Stimulated activated CD4-positive, alpha-beta T cell treated with anti-CD3 and anti-CD28 coated beads, Interleukin-1b, Interleukin-23, amount 100 ng/mL, for 48 hours (primary cell): ENCODE measurements at regions not wholly inside any gene's neighbourhood (a gene's known extent, or its start where the extent isn't known, plus 50 kb on each side); places are given as distances from the start of the nearest gene placed in this dataset.
"Not testable (repeated sequence)": the region's sequence is repeated elsewhere in the genome, so short reads cannot be mapped to it uniquely, and the experiment has no call there.

ENCODE experiments used
- DNase-seq: peaks from one replicate; pipeline ENCODE4 v3.0.0-alpha.2; 2020

DNA sequence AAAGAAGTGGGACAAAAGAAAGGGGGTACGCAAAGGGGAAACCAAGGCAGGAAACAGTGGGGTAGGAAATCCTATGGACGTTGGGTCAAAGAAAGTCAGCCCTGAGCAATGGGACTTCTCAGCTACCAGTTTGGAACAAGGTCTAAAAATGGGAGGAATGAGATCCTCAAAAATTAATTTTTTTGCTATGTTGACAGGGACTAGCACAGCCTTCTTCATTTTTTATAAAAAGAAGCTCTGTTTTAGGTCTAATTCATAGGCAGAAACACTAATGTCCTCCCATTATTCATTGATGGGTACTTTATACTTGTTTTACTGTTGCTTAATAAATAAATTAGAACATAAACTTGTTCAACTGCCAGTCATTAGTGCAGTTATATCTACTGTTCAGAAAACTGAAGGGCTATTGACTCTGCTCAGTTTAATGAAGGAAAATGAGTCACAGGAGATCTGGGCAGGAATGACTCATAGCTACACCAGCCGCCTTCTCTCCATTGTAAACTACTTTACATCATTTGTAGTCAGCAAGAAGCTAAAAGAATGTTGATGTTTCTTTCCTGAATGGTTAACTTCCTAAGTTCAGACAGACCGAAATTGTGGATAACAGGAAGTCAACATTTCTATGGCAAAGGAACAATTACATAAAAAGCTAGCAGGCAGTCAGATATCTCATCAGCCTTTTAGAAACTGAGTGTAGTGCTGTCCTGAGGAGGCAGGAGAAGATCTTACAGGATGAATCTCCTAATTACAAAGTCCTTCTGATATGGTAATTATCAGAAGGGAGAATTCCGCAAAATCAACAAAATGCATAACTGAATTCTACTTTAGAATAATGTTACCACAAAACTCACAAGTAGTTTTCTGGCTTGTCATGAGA is 356.4 kb upstream of the PKN2 start:
- no peak for DNase-seq

DNA sequence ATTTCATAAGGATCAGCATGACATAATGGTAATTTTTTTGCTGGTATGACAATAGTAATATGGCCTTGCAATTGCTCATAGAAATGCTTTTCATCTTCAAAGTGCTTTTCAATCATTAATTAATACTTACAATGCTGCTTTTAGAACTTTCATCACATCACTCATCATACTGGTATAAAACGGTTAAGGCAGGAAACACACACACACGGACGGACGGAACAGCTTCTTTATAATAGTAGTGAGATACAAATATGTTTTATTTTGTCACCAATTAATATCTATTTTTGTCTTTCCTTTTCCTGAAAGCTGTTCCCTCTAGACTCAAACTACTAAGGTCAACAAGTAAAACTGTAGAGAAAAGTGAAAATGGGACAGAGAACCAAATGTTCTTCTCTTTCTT is 353.9 kb upstream of the PKN2 start:
- DNase-seq: no peak

DNA sequence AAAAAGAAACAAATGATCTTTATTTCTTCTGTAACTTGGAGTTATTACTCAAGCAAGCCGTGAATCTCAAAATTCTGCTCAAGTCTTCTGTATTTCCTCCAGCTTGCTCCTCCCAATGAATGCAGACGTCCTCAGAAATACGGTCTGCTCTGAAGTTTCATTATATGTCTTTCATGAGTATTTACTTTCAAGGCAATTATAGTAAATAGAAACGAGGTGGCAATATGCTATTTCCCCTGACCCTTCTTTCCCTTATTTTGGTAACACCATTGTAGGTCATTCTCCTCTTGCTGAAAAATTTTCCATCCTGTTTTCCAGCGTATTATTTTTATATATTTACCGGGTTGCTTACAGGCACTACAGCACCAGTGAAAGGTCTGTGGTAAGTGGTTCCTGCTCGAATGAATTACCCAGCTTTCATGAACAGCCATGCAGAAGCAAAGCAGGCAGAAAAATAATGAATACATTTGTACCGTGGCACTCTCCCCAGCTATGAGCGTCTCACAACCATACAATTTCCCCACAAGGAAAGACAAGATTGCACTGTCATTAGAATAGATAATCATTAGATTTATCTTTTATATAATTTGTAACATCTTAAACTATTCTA is 350.9 kb upstream of the PKN2 start:
- no peak for DNase-seq

DNA sequence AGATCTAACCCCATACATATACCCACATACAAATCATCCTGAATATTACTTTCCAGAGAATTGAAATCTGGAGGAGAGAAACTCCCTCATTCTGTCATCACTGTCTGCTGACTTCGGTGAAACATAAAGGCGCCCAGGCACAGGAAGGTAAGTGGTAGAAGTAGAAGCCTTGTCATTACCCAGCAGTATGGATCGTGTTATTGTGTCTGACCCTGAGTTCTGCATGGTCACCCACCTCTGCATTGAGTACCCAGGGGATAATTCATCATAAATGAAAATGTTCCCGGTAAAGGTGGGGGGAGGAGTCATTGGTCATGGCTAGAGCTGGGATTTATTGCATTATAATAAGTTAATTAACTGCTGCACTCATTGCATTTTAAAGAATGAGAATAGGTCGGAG is 342.6 kb upstream of the PKN2 start:
- DNase-seq: no peak

DNA sequence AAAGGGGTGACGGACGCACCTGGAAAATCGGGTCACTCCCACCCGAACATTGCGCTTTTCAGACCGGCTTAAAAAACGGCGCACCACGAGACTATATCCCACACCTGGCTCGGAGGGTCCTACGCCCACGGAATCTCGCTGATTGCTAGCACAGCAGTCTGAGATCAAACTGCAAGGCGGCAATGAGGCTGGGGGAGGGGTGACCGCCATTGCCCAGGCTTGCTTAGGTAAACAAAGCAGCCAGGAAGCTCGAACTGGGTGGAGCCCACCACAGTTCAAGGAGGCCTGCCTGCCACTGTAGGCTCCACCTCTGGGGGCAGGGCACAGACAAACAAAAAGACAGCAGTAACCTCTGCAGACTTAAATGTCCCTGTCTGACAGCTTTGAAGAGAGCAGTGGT is 342.0 kb upstream of the PKN2 start:
- not testable (repeated sequence) for DNase-seq

DNA sequence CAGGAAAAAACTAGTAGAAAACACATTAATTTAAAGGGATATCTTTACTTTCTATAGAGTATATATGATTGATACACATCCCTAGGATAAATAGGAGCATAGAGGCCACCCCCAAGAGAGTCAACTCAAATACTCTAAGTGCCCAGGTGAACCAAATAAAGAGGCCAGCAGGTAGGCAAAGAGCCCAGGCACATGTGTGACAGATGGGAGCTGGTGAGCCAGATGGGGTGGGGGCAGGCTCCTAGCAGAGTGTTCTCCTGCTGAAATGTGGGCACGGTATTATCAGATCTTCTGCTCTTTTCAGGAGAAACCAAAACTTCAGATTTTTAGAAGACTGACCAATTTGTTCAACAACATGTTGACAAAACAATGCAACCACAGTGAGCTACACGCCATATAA is 333.4 kb upstream of the PKN2 start:
- no peak for DNase-seq

DNA sequence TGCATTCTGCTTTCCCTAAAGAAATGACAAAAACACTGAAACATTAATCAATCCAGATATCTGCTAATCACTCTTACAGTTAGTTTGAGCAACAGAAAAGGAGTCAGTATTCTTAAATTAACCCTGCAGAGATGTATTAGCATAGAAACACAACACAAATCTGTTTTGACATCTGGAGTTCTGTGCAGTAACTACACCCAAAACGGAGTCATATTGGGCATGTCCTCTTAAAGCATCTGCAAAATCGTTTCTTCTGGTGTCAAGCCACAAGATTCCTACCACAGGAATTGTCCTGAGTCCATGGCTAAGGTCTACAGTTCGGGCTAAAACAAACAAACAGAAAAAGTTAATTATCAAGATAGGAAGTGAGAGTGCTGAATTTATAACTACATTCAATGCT is 332.1 kb upstream of the PKN2 start:
- DNase-seq: no peak

DNA sequence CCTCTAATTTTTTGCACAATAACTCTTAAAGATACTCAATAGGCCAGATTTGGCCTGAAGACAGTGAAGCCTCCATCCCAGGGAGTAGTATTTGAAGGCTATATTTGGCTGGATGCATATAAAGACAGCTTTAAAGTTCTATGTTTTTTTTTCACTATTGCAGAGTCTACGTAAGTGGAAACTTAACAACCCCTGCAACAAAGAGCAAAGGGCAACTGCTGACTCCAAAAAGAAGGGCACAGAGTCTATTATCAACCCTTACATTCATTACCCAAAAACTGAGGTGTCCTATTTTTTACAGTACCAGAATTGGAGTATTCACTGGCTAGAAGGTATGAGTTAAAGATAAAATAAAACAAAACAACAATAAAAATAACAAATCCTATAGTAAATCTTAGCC is 329.8 kb upstream of the PKN2 start:
- no peak for DNase-seq

DNA sequence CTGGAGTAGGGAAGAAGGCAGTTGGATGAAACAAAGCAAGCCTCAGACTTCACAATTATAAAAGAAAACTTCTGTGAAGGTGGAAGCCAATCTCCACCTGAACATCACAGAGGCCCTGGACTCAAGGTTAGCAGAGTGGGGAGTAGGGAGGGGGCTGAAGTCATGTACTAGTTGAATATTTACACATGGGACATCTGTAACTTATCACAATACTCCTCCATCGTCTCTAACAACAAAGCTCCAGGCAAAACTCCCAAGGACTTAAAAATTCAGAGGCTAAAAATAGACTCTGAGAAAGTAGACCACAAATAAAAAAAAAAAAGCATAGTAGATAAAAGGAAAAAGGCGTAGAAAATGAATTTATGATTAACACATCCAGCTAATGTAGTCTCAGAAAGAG is 326.3 kb upstream of the PKN2 start:
- DNase-seq: no peak

DNA sequence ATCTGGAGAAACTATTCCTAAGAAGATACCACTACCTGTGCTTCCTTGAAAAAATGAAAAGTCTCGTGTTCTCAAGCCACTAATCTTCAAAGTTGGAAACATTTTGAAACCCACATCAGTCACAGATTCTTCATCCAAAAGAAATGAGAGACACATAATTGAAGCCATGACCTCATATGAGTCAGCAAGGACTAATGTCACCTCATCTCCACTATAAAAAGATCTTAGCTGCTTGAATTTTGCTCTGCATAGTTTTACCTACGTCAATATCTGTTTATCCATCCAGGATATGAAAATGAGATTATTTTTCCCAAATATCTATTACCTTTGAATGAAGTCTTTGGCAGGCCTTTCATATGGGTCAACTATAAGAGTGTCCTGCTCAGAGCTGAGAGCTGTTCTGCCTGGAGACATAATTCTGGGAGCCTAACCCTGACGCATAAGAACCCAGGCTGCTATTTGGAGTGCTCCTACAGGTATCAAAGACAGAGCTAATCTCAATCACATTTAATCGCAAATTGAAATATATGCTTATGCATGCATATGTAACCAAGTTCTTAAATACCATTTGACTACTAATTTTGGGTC is 312.5 kb upstream of the PKN2 start:
- no peak for DNase-seq

DNA sequence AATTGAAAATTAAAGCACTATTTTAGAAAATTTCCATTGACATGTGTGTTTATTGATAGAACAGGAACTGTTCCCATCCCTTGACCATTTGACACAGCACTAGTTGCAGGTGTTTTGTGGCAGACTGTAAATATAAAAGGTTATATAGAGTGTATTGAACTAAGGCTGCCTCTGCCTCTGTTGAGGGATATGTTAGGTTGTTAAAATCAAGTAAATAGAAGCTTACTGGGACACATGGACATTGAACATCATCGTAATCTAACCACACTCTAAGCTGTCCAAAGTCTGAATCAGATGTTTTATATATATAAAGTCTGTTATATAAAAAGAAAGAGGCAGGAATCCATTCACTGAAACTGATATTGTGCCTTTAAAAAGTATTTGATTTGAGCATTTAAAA is 308.1 kb upstream of the PKN2 start:
- no peak for DNase-seq

DNA sequence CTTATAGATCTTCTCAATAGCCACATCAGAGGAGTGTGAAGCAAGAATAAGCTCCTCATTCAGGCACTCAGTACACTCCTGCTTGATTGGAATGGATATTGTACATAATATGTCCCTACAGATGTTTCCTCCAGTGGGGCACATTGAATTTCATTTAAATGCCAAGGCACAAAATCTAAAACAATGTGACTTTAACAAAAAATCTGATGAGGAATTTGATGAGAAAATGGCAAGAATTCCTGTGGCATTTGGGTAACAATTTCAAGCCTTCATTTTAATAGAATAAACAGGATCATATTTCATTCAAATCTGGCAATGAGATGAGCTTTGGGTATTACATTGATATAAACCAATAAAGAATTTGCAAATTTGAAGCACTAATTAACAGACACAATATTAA is 307.7 kb upstream of the PKN2 start:
- DNase-seq: no peak

DNA sequence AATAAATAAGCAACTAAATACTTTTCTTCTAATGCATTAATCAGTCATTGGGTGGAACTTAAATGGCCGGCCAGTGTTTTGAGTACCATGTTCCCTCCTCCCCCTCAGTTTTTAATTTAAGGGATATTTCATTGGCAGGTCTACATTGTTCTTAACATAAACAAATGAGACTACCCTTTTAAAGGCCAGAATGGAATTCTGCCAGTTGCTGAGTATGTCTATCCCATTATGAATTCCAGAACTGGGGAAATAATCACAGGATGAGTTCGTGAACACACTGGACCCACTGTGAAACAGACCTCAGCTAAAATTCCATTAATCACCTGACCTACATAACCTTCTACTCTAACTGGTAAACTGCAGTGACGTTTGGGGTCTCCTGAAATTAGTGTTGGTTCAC is 305.5 kb upstream of the PKN2 start:
- no peak for DNase-seq

DNA sequence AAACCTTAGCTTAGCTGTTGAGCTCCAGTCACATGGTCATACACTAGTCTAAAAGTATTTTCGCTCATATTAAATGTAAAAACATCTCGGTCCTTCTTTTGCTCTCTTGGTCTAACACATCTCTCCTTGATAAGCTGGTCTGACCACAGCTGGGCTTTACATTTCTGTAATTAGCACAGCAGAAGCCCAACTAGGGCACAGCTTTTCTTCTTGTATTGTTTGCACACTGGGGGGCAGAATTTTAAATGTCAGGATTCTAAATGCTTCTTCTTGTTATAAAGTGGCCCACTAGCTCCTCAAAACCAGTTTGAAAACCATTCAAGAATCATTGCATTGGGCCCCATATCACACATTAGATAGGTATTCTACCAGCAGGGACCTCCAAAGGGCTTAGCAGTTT is 289.1 kb upstream of the PKN2 start:
- no peak for DNase-seq

DNA sequence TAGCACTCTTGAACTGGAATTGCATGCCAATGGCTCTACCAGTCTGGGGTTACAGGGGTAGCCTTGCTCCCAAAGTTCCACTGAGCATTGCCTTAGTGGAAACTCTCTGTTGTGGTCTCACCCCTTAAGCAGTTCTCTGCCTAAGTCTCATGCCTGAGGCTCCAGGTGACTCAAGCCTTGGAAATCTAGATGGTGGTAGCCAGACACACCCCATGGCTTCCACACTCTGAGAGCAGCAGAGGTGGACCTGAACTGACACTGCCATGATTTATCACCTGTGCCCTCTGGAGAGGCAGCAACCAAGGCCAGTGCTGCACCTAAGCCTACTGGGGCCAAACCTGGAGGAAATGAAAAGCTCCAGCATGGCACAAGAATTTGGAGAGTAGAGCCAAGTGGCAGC is 285.7 kb upstream of the PKN2 start:
- no peak for DNase-seq

DNA sequence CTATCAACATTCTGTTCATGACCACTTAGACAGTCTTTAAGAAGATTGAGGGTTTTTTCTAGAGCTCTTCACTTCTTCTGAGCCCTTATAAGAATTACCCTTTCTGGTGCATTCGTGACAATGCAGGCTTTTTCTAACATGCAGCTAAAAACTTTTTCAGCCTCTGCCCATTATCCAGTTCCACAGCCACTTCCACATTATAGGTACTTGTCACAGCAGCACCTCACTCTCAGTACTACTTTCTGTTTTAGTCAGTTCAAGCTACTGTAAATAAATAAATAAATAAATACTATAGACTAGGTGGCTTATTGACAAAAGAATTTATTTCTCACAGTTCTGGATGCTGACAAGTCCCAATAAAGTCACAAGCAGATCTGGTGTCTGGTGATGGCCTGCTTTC is 284.4 kb upstream of the PKN2 start:
- DNase-seq: no peak

DNA sequence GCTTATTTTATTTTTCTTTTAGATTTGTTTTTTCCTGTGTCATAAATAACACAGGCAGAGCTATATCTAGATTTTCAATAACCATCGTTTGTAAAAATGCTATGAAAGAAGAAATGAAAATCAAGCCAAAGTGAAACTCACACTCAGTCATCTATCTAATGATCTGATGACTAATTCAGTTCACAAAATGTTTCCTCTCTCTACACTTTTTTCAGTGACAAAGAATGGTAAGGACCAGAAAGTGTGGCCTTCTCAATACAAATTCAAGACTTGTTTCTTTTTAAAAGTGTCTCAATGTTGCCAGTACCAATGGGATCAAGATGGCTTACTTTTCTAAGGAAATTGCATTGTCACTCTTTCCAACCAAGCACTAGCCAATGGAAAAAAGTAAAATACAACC is 282.8 kb upstream of the PKN2 start:
- DNase-seq: no peak

DNA sequence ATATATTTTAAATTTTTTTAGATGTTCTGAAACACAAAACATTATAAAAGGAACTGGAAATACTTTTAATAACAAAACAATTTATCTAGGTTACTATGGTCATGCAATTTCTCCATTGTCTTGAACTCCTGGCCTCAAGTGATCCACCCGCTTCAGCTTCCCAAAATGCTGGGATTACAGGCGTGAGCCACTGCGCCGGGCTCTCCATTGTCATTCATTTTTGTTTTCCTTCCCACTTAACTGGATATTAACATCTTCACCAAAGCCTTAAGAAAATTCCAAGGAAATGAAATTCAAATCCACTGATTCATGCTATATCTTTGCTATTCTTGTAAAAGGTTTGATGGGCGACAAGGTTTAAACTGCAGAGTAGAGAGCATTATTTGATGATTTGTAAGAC is 279.5 kb upstream of the PKN2 start:
- DNase-seq: no peak

DNA sequence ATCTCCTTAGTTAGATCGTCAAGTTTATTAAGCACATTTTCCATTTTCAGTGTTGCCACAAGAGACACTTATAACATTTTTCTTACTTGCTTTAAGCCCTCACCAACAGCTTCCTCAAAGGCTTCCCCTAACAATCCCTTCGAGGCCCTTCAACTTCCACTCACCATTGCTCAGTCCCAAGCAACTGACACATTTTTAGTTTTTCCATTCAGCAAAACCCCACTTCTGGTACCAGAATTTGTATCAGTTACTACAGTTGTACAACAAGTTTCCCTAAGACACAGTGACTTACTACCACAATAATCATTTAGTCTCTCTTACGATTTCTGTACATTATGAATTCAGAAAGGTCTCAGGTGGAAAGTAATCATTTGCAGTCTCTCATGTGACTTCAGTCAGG is 276.8 kb upstream of the PKN2 start:
- DNase-seq: no peak

DNA sequence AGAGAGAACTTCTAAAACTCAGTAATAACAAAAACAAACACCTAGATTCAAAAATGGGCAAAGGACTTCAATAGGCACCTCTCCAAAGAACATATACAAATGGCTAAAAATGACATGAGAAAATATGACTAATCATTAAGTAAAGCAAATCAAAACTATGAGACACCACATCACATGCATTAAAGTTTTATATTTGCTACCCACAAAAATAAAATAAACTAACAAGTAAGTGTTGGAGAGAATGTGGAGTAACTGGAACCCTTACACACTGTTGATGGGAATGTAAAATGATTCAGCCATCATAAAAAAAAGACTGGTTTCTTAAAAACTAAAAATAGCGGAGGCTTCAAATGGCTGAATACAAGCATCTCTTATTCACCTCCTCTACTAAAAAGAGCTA is 262.1 kb upstream of the PKN2 start:
- no peak for DNase-seq

DNA sequence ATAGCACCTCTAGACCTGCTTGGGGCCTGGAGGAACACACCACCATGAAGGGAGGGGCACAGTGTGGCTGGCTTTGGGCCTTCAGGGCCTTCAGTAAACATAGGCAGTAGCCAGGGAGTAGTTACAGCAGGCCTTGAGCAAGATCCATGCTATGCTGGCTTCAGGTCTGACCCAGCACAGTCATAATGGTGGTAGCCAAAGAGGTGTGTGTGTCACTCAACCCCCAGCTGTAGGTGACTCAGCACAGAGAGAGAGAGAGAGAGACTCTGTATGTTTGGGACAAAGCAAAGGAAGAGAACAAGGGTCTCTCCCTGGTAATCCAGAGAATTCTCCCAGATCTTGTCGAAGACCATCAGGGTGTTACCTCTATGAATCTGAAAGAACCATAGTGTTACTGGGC is 250.5 kb upstream of the PKN2 start:
- no peak for DNase-seq

DNA sequence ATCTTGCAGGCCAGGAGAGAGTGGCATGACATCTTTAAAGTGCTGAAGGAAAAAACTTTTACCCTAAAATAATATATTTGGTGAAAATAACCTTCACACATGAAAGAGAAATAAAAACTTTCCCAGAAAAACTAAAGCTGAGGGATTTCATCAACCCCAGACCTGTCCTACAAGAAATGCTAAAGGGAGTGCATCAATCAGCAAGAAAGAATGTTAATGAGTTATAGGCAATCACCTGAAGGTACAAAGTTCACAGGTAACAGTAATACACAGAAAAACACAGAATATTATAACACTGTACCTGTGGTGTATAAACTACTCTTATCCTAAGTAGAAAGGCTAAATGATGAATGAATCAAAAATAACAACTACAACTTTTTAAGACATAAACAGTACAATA is 249.2 kb upstream of the PKN2 start:
- no peak for DNase-seq

DNA sequence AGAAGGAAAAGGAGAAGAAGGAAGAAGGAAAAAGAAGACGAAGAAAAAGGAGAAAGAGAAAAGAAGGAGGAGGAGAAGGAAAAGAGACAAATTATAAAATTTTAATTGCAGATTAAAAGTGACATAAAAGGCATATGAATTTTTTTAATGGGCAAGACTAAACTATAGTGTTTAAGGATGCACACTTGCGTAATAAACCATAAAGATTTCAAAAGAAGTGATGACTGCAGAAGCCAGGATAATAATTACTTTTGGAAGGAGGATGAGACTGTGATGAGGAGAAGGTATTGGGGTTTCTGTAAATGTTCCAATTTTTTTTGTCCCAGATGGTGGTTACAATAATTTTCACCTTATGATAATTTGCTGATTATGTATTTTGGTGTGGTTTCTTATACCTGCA is 243.1 kb upstream of the PKN2 start:
- no peak for DNase-seq

DNA sequence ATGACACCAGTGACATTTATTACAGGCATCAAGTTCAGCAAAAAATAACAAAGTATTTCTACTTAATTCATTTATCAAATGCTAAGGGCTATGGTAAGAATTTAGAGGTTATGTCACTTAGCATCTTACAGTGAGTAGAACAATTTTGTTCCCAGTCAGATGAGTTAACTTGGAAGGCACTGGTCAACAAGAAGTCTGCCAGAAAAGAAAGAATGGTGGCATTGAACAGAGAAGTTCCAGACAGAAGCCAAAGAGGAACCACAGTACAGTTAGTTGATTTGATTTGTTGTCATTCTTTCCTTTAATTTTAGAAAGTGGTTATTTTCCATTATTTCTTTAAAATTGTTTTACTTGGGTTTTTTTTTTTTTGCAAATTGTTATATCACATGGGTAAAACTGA is 232.2 kb upstream of the PKN2 start:
- DNase-seq: no peak

DNA sequence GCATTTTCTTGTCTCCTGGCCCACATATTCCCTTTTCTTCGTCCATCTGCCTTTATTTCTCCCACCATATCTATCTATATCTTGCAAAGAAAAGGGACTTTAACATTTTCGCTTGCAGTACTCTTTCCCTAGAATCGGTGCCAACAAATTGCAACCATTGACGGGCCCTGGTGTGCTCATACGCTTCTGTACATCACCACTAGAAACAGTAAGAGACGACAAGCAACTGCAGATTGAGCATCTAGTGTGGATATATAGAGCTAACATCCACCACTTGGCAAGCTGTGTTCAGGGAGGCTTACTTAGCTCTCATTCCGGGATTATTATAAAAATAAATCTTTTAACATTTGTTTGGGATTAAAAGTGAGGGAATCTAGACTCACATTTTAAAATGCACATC is 230.8 kb upstream of the PKN2 start:
- DNase-seq: no peak
